GM12878 (cell line): ENCODE measurements at regions not wholly inside any gene's neighbourhood (a gene's known extent, or its start where the extent isn't known, plus 50 kb on each side); places are given as distances from the start of the nearest gene placed in this dataset.

Experiments
- ATAC-seq: fragments of 200-7000 bp; cut with Tn5 transposase; 3 replicates; pipeline ENCODE4 v1.9.1; 2020; ENCODE audit warnings: mild to moderate bottlenecking, moderate library complexity
- BruUV-seq: library from RNA; stranded (reverse); fragments of 400-500 nt; replicated peaks from 2 replicates; lab custom pipeline; 2021; lab: Mats Ljungman, UMichigan
- CTCF ChIA-PET: fragments of 300-600 bp; sonication (Branson Sonifier 250); formaldehyde crosslinking; extraction: SDS; loops from one replicate; lab custom pipeline; 2021; ENCODE audit warnings: inconsistent platforms; lab: Yijun Ruan, JAX
- POLR2A ChIA-PET: fragments of 350-600 bp; formaldehyde crosslinking; extraction: SDS; loops from one replicate; lab custom pipeline; 2021; ENCODE audit warnings: inconsistent platforms; lab: Charles Lee
- RAD21 ChIA-PET: fragments of 300-600 bp; sonication (Branson Sonifier 250); formaldehyde crosslinking; loops from one replicate; lab custom pipeline; 2023; ENCODE audit warnings: antibody characterized with exemption; ENCODE audit not compliant: unreplicated experiment; lab: Charles Lee
- SMC1A ChIA-PET: fragments of 300-600 bp; sonication (Branson Sonifier 250); formaldehyde crosslinking; loops from one replicate; lab custom pipeline; 2023; ENCODE audit not compliant: unreplicated experiment, uncharacterized antibody; lab: Charles Lee
- DNase-seq: peaks from one replicate; pipeline ENCODE4 v3.0.0-alpha.2; 2011; ENCODE audit warnings: low read depth, low spot score
- FAIRE-seq: peaks from 3 replicates; lab custom pipeline; 2011; peaks lifted over from hg19 to GRCh38; lab: Jason Lieb, UNC
- H2AFZ ChIP-seq: 2 replicates; pipeline ENCODE4 v1.6.0; 2011; ENCODE audit warnings: low read depth, low read length, control low read depth; ENCODE audit not compliant: control insufficient read depth
- H3K27ac ChIP-seq: 2 replicates; pipeline ENCODE4 v1.5.1; 2011; ENCODE audit warnings: control low read depth; ENCODE audit not compliant: control insufficient read depth, insufficient read depth
- H3K27me3 ChIP-seq, 2 experiments: replicated peaks in 1 of 2; 2 replicates each; pipeline versions ENCODE4 v1.6.0 to v1.6.1; 2011; ENCODE audit warnings: low read length in 1 of 2; ENCODE audit not compliant: control insufficient read depth in 2 of 2, insufficient read depth in 2 of 2
- H3K36me3 ChIP-seq, 2 experiments: 2 replicates each; pipeline ENCODE4 v1.5.1; 2011; ENCODE audit warnings: low read length in 1 of 2; ENCODE audit not compliant: control insufficient read depth in 2 of 2, insufficient read depth in 2 of 2
- H3K4me1 ChIP-seq: 2 replicates; pipeline ENCODE4 v1.6.1; 2011; ENCODE audit warnings: mild to moderate bottlenecking, low read length, moderate library complexity, mixed read lengths; ENCODE audit not compliant: control insufficient read depth, insufficient read depth
- H3K4me2 ChIP-seq: 2 replicates; pipeline ENCODE4 v1.6.0; 2011; ENCODE audit warnings: control low read depth; ENCODE audit not compliant: control insufficient read depth, insufficient read depth
- H3K4me3 ChIP-seq: fragments of 200-600 bp; sonication (generic); 2 replicates; pipeline ENCODE4 v1.5.1; 2016
- H3K79me2 ChIP-seq: 2 replicates; pipeline ENCODE4 v1.6.0; 2011; ENCODE audit warnings: low read length; ENCODE audit not compliant: control insufficient read depth, insufficient read depth
- H3K9ac ChIP-seq: 2 replicates; pipeline ENCODE4 v1.8.0; 2011; ENCODE audit warnings: low read length, control low read depth, mixed read lengths; ENCODE audit not compliant: control insufficient read depth, insufficient read depth
- H3K9me3 ChIP-seq: replicated peaks from 3 replicates; pipeline ENCODE4 v1.5.1; 2011; ENCODE audit warnings: mild to moderate bottlenecking, low read length; ENCODE audit not compliant: control insufficient read depth, insufficient read depth
- H4K20me1 ChIP-seq: 2 replicates; pipeline ENCODE4 v1.6.0; 2011; ENCODE audit not compliant: control insufficient read depth, insufficient read depth
- BHLHE40 ChIP-seq, 2 experiments: fragments of 450-650 bp in 1 of 2; IDR thresholded peaks; 2 replicates each; pipeline ENCODE4 v1.6.1; 2011 to 2017; ENCODE audit warnings: low read depth in 2 of 2, borderline replicate concordance in 1 of 2, improper control_type of control experiment in 1 of 2, low read length in 1 of 2, mild to moderate bottlenecking in 1 of 2
- CUX1 ChIP-seq: IDR thresholded peaks from 2 replicates; pipeline ENCODE4 v1.6.1; 2012; ENCODE audit warnings: improper control_type of control experiment, low read depth, low read length; ENCODE audit not compliant: insufficient replicate concordance
- HDAC6 ChIP-seq: fragments of 200-600 bp; sonication (generic); IDR thresholded peaks from one replicate; pipeline ENCODE4 v1.8.0; 2017; ENCODE audit warnings: antibody characterized with exemption; ENCODE audit not compliant: unreplicated experiment
- SMAD1 ChIP-seq: fragments of 450-650 bp; IDR thresholded peaks from 2 replicates; pipeline ENCODE4 v1.6.1; 2018; ENCODE audit warnings: mild to moderate bottlenecking, low read depth; ENCODE audit not compliant: partially characterized antibody
- ZNF687 ChIP-seq: fragments of 450-650 bp; IDR thresholded peaks from 2 replicates; pipeline ENCODE4 v1.6.1; 2017; ENCODE audit warnings: mild to moderate bottlenecking, moderate library complexity
- WGBS: methylation state at CpG from one replicate; pipeline ENCODE4 v1.1.6; 2016; ENCODE audit warnings: low lambda C conversion rate; ENCODE audit not compliant: insufficient replicate concordance, insufficient coverage; ENCODE audit errors: missing lambda C conversion rate; 5-methylcytosine and 5-hydroxymethylcytosine counted together
- in situ Hi-C: fragments of 300-500 bp; cut with MboI; formaldehyde crosslinking; loops from 9 replicates; pipeline ENCODE4 v1.14.3; 2018; ENCODE audit warnings: mixed read lengths
- intact Hi-C: fragments of 100-400 bp; cut with micrococcal nuclease; formaldehyde crosslinking; loops from one replicate; pipeline ENCODE4 v1.14.2; 2022; ENCODE audit not compliant: unreplicated experiment
- TF ChIP-seq, protein P1 (sequence below): fragments of 450-650 bp; IDR thresholded peaks from 2 replicates; pipeline ENCODE4 v1.6.1; 2017; ENCODE audit warnings: antibody characterized with exemption, mild to moderate bottlenecking, moderate library complexity

DNA sequence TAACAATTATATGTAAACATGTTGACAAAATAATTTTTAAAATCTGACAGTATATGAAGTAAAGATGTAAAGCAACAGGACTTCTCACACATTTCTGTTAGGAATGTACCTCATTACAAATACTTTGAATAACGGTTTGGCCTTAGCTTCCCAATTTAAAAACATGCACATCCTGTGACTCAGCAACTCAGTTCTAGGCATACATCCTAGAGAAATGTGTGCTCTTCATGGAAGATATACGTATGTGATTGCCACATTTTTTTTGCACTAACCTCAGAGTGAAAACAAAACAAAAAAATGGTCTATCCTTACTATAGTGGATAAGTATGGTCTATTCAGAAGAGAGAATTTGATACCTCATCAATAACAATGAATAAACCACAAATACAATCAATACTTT lies 314.6 kb downstream of the LIG4 start (continued):
- TF ChIP-seq ZNF687 = no peak
- TF ChIP-seq BHLHE40 (IDR thresholded peaks at IDR 0.05; ENCODE audit: borderline replicate concordance in 1 of 2, low read depth in 2 of 2, low read length in 1 of 2) = no peak
- no peak for TF ChIP-seq SMAD1

DNA sequence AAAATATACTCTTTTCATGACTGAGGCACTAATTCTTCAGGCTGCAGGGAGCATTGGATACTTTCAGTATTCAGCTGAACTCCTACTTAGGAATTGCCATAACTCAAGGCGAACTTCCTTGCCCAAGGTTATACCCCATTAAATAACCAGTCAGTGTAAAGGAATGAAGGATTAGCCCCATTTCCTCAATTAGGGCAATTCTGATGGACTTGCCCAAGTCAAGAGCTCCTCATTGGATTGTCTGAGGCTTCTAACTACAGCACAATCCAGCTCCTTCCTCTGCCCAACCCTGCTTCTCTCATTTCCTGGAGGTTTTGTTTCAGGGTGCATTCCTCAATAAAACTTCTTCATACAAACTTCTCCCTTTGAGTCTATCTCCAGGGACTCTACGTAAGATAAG lies 329.2 kb downstream of the LIG4 start:
- Histone ChIP-seq H3K79me2 (no peaks in the 10 kb centered on the region), H3K9ac (no peak overlapping the region), H3K4me1 (no peaks in the 10 kb centered on the region), H2AFZ (no peak overlapping the region), H3K4me3 (no peak overlapping the region), H3K27ac (no peak overlapping the region), H3K4me2 (no peak overlapping the region), H3K36me3 (no peaks in the 10 kb centered on the region), H3K9me3 (no peaks in the 10 kb centered on the region), H4K20me1 (no peaks in the 10 kb centered on the region), H3K27me3 (no peaks in the 10 kb centered on the region)
- no peak for FAIRE-seq
- ATAC-seq = no peak
- ChIA-PET POLR2A (no interaction called here), RAD21 (no interaction called here), SMC1A (no interaction called here), CTCF (no interaction called here)
- in situ Hi-C loops = no loop called here
- DNase-seq = no peak
- WGBS = 0% methylated on average over 2 of the region's 2 CpGs
- intact Hi-C loops = no loop called here
- no TSS peak for BruUV-seq
- TF ChIP-seq HDAC6 = no peak
- no peak for TF ChIP-seq CUX1
- TF ChIP-seq, protein P1, sequence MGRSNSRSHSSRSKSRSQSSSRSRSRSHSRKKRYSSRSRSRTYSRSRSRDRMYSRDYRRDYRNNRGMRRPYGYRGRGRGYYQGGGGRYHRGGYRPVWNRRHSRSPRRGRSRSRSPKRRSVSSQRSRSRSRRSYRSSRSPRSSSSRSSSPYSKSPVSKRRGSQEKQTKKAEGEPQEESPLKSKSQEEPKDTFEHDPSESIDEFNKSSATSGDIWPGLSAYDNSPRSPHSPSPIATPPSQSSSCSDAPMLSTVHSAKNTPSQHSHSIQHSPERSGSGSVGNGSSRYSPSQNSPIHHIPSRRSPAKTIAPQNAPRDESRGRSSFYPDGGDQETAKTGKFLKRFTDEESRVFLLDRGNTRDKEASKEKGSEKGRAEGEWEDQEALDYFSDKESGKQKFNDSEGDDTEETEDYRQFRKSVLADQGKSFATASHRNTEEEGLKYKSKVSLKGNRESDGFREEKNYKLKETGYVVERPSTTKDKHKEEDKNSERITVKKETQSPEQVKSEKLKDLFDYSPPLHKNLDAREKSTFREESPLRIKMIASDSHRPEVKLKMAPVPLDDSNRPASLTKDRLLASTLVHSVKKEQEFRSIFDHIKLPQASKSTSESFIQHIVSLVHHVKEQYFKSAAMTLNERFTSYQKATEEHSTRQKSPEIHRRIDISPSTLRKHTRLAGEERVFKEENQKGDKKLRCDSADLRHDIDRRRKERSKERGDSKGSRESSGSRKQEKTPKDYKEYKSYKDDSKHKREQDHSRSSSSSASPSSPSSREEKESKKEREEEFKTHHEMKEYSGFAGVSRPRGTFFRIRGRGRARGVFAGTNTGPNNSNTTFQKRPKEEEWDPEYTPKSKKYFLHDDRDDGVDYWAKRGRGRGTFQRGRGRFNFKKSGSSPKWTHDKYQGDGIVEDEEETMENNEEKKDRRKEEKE = no peak
